GM19023 (cell line): ENCODE measurements at regions not wholly inside any gene's neighbourhood (a gene's known extent, or its start where the extent isn't known, plus 50 kb on each side); places are given as distances from the start of the nearest gene placed in this dataset.
"Not testable (repeated sequence)": the region's sequence is repeated elsewhere in the genome, so short reads cannot be mapped to it uniquely, and the experiment has no call there.

Experiments used
- ATAC-seq: cut with Tn5 transposase; IDR thresholded peaks from one replicate; pipeline ENCODE4 v1.9.1; 2021; ENCODE audit warnings: mild to moderate bottlenecking, moderate library complexity; ENCODE audit not compliant: unreplicated experiment

GRCh38 chr1:238329671-238330070, 438.9 kb upstream of the ZP4 start:
- ATAC-seq, result no peak

GRCh38 chr1:238327033-238327432, 436.3 kb upstream of the ZP4 start:
- ATAC-seq, result not testable (repeated sequence)

- not testable (repeated sequence) for ATAC-seq
These were observed 435.8 kb upstream of the ZP4 start for GRCh38 chr1:238326479-238326878.

GRCh38 chr1:238324211-238324864, 433.6 kb upstream of the ZP4 start:
- no peak for ATAC-seq

GRCh38 chr1:238323490-238323889, 432.8 kb upstream of the ZP4 start:
- no peak for ATAC-seq

- no peak for ATAC-seq
These were observed 429.2 kb upstream of the ZP4 start for GRCh38 chr1:238319957-238320356.

GRCh38 chr1:238318294-238319110, 427.8 kb upstream of the ZP4 start:
- no peak for ATAC-seq

GRCh38 chr1:238312969-238313368, 422.2 kb upstream of the ZP4 start:
- ATAC-seq, result no peak

GRCh38 chr1:238306411-238306810, 415.7 kb upstream of the ZP4 start:
- no peak for ATAC-seq

- ATAC-seq, result no peak
These were observed 411.9 kb upstream of the ZP4 start for GRCh38 chr1:238302646-238303045.

- no peak for ATAC-seq
These were observed 405.6 kb upstream of the ZP4 start for GRCh38 chr1:238296371-238296770.

- ATAC-seq, result no peak
These were observed 402.4 kb upstream of the ZP4 start for GRCh38 chr1:238293075-238293474.

- ATAC-seq, result no peak
These were observed 390.7 kb upstream of the ZP4 start for GRCh38 chr1:238281418-238281817.

GRCh38 chr1:238279694-238280380, 389.1 kb upstream of the ZP4 start:
- no peak for ATAC-seq

- ATAC-seq, result no peak
These were observed 381.4 kb upstream of the ZP4 start for GRCh38 chr1:238272145-238272544.

GRCh38 chr1:238265866-238266265, 375.1 kb upstream of the ZP4 start:
- ATAC-seq, result no peak

- no peak for ATAC-seq
These were observed 374.2 kb upstream of the ZP4 start for GRCh38 chr1:238264951-238265350.

- no peak for ATAC-seq
These were observed 367.8 kb upstream of the ZP4 start for GRCh38 chr1:238258510-238258909.

- ATAC-seq, result no peak
These were observed 366.4 kb upstream of the ZP4 start for GRCh38 chr1:238257018-238257621.

- no peak for ATAC-seq
These were observed 364.2 kb upstream of the ZP4 start for GRCh38 chr1:238254935-238255334.

GRCh38 chr1:238252033-238252802, 361.5 kb upstream of the ZP4 start:
- ATAC-seq, result peak; percentile 71
